HCT116 (cell line): ENCODE measurements at regions not wholly inside any gene's neighbourhood (a gene's known extent, or its start where the extent isn't known, plus 50 kb on each side); places are given as distances from the start of the nearest gene placed in this dataset.

Experiments
- ATAC-seq: fragments of 200-7000 bp; cut with Tn5 transposase; 2 replicates; pipeline ENCODE4 v1.9.1; 2020; ENCODE audit warnings: mild to moderate bottlenecking, moderate library complexity
- BruUV-seq: library from RNA; stranded (reverse); fragments of 400-500 nt; replicated peaks from 2 replicates; lab custom pipeline; 2021; lab: Mats Ljungman, UMichigan
- CTCF ChIA-PET: fragments of 300-600 bp; sonication (Branson Sonifier 250); formaldehyde crosslinking; loops from one replicate; lab custom pipeline; 2021; ENCODE audit warnings: antibody characterized with exemption; lab: Charles Lee
- POLR2A ChIA-PET: fragments of 300-600, 350-600 bp; sonication (Branson Sonifier 250); formaldehyde crosslinking; loops from one replicate; lab custom pipeline; 2021; ENCODE audit warnings: antibody characterized with exemption; lab: Charles Lee
- RAD21 ChIA-PET, 2 experiments: fragments of 300-600 bp; sonication (Branson Sonifier 250); formaldehyde crosslinking; loops; one replicate each; lab custom pipeline; 2023; ENCODE audit warnings: low total read pairs in 2 of 2; ENCODE audit not compliant: uncharacterized antibody in 2 of 2, unreplicated experiment in 2 of 2, low non-redundant PET in 1 of 2; lab: Charles Lee
- DNase-seq: peaks from one replicate; pipeline ENCODE4 v3.0.0-alpha.2; 2010; ENCODE audit warnings: low read depth, low spot score
- H2AFZ ChIP-seq: fragments of 200-600 bp; shearing (Covaris generic), sonication (generic); 2 replicates; pipeline ENCODE4 v1.6.1; 2017; ENCODE audit warnings: low read depth, mixed run types, mixed read lengths, antibody characterized with exemption, low read length; ENCODE audit not compliant: poor library complexity, severe bottlenecking
- H3K27ac ChIP-seq: 2 replicates; pipeline ENCODE4 v1.5.1; 2012; ENCODE audit warnings: low read depth, low read length
- H3K27me3 ChIP-seq: fragments of 200-600 bp; sonication (generic); 2 replicates; pipeline ENCODE4 v1.6.1; 2016; ENCODE audit warnings: mixed run types, low read length, mixed read lengths; ENCODE audit not compliant: insufficient read depth
- H3K36me3 ChIP-seq, 2 experiments: fragments of 200-500 bp in 1 of 2; fragments of 200-600 bp in 1 of 2; sonication (Bioruptor generic) in 1 of 2; sonication (generic) in 1 of 2; 2 replicates each; pipeline versions ENCODE4 v1.5.1 to v1.6.1; 2014 to 2016; ENCODE audit warnings: low read length in 2 of 2, inconsistent platforms in 1 of 2, mixed read lengths in 1 of 2, mixed run types in 1 of 2; ENCODE audit not compliant: insufficient read depth in 2 of 2, control insufficient read depth in 1 of 2
- H3K4me1 ChIP-seq, 2 experiments: fragments of 200-600 bp in 1 of 2; sonication (generic) in 1 of 2; 2 replicates each; pipeline versions ENCODE4 v1.5.1 to v1.6.1; 2012 to 2017; ENCODE audit warnings: low read length in 2 of 2, inconsistent platforms in 1 of 2, mild to moderate bottlenecking in 1 of 2, mixed read lengths in 1 of 2, mixed run types in 1 of 2, moderate library complexity in 1 of 2; ENCODE audit not compliant: insufficient read depth in 2 of 2, control insufficient read depth in 1 of 2
- H3K4me2 ChIP-seq: fragments of 200-600 bp; sonication (generic); 2 replicates; pipeline ENCODE4 v1.6.1; 2017; ENCODE audit warnings: mixed run types, low read length, mixed read lengths
- H3K4me3 ChIP-seq, 2 experiments: fragments of 200-600 bp in 1 of 2; sonication (generic) in 1 of 2; replicated peaks in 1 of 2; 2 replicates each; pipeline ENCODE4 v1.5.1; 2011 to 2016; ENCODE audit warnings: low read length in 2 of 2, control low read depth in 1 of 2, low read depth in 1 of 2, mild to moderate bottlenecking in 1 of 2, mixed read lengths in 1 of 2, mixed run types in 1 of 2
- H3K79me2 ChIP-seq: fragments of 200-600 bp; sonication (generic); 2 replicates; pipeline ENCODE4 v1.6.1; 2017; ENCODE audit warnings: mild to moderate bottlenecking, mixed run types, low read length, moderate library complexity, mixed read lengths; ENCODE audit not compliant: insufficient read depth
- H3K9ac ChIP-seq: fragments of 200-600 bp; sonication (generic); 2 replicates; pipeline ENCODE4 v1.6.1; 2016; ENCODE audit warnings: low read length, mixed read lengths
- H3K9me2 ChIP-seq: fragments of 200-600 bp; sonication (generic), shearing (Covaris generic); 2 replicates; pipeline ENCODE4 v1.6.1; 2017; ENCODE audit warnings: mixed run types, mild to moderate bottlenecking, moderate library complexity; ENCODE audit not compliant: insufficient read depth
- H3K9me3 ChIP-seq, 2 experiments: fragments of 200-500 bp in 1 of 2; fragments of 200-600 bp in 1 of 2; sonication (Bioruptor generic) in 1 of 2; sonication (generic) in 1 of 2; 2 replicates each; pipeline ENCODE4 v1.6.1; 2014 to 2017; ENCODE audit warnings: low read length in 2 of 2, mixed read lengths in 2 of 2, inconsistent platforms in 1 of 2, low read depth in 1 of 2, mild to moderate bottlenecking in 1 of 2, mixed run types in 1 of 2, moderate library complexity in 1 of 2; ENCODE audit not compliant: control insufficient read depth in 1 of 2, insufficient read depth in 1 of 2
- H4K20me1 ChIP-seq: fragments of 200-600 bp; sonication (generic), shearing (Covaris generic); 2 replicates; pipeline ENCODE4 v1.6.1; 2017; ENCODE audit warnings: mixed run types, mild to moderate bottlenecking, moderate library complexity; ENCODE audit not compliant: insufficient read depth
- CBX3 ChIP-seq: IDR thresholded peaks from 2 replicates; pipeline ENCODE4 v1.6.1; 2012; ENCODE audit warnings: low read depth
- CEBPB ChIP-seq: IDR thresholded peaks from 2 replicates; pipeline ENCODE4 v1.6.1; 2012; ENCODE audit warnings: low read depth
- CTCF ChIP-seq, 3 experiments: fragments of 200-600 bp in 1 of 3; sonication (generic) in 1 of 3; IDR thresholded peaks in 2 of 3; conservative IDR thresholded peaks in 1 of 3; 2 replicates each; pipeline ENCODE4 v1.5.1; 2012 to 2017; ENCODE audit warnings: low read depth in 2 of 3, low read length in 2 of 3, antibody characterized with exemption in 1 of 3, borderline replicate concordance in 1 of 3, control low read depth in 1 of 3, mild to moderate bottlenecking in 1 of 3, mixed read lengths in 1 of 3, mixed run types in 1 of 3, moderate library complexity in 1 of 3; ENCODE audit not compliant: insufficient read depth in 1 of 3
- EGR1 ChIP-seq: IDR thresholded peaks from 2 replicates; pipeline ENCODE4 v1.6.1; 2012; ENCODE audit warnings: low read depth
- ELF1 ChIP-seq: IDR thresholded peaks from 2 replicates; pipeline ENCODE4 v1.6.1; 2012; ENCODE audit warnings: low read depth, borderline replicate concordance
- EZH2 ChIP-seq: fragments of 200-600 bp; sonication (generic); IDR thresholded peaks from 2 replicates; pipeline ENCODE4 v1.6.1; 2017; ENCODE audit warnings: antibody characterized with exemption, mixed run types
- EZH2phosphoT487 ChIP-seq: fragments of 200-600 bp; IDR thresholded peaks from 2 replicates; pipeline ENCODE4 v1.6.1; 2018; ENCODE audit warnings: antibody characterized with exemption, borderline replicate concordance
- JUND ChIP-seq: IDR thresholded peaks from 2 replicates; pipeline ENCODE4 v1.6.1; 2012
- POLR2A ChIP-seq: IDR thresholded peaks from 2 replicates; pipeline ENCODE4 v1.7.0; 2011; ENCODE audit warnings: borderline replicate concordance; ENCODE audit not compliant: insufficient read depth, insufficient read length; ENCODE audit errors: extremely low read depth
- POLR2AphosphoS5 ChIP-seq: IDR thresholded peaks from 2 replicates; pipeline ENCODE4 v1.6.1; 2011; ENCODE audit warnings: mild to moderate bottlenecking, low read depth, low read length, moderate library complexity
- RAD21 ChIP-seq: IDR thresholded peaks from 2 replicates; pipeline ENCODE4 v1.6.1; 2012; ENCODE audit warnings: low read depth, mild to moderate bottlenecking
- SP1 ChIP-seq: IDR thresholded peaks from 2 replicates; pipeline ENCODE4 v1.6.1; 2012; ENCODE audit warnings: low read depth
- SRF ChIP-seq: IDR thresholded peaks from 2 replicates; pipeline ENCODE4 v1.6.1; 2012; ENCODE audit warnings: low read depth
- TCF7L2 ChIP-seq: IDR thresholded peaks from 2 replicates; pipeline ENCODE4 v1.7.0; 2011; ENCODE audit warnings: borderline replicate concordance, inconsistent platforms; ENCODE audit not compliant: insufficient read depth, insufficient read length; ENCODE audit errors: extremely low read depth
- ZFX ChIP-seq: fragments of 450-650 bp; IDR thresholded peaks from 2 replicates; pipeline ENCODE4 v1.6.1; 2017
- ZNF274 ChIP-seq: fragments of 200-500 bp; sonication (Bioruptor generic); IDR thresholded peaks from 2 replicates; pipeline ENCODE4 v1.6.1; 2014; ENCODE audit warnings: mild to moderate bottlenecking, low read depth, low read length, inconsistent platforms
- intact Hi-C: fragments of 100-400 bp; cut with micrococcal nuclease; formaldehyde crosslinking; loops from 2 replicates; pipeline ENCODE4 v1.10.0; 2022
- TF ChIP-seq, protein P1 (sequence below): IDR thresholded peaks from 2 replicates; pipeline ENCODE4 v1.6.1; 2012; ENCODE audit warnings: low read depth
- TF ChIP-seq, protein P2 (sequence below): IDR thresholded peaks from 2 replicates; pipeline ENCODE4 v1.6.1; 2011; ENCODE audit warnings: mild to moderate bottlenecking, low read length, moderate library complexity; ENCODE audit not compliant: insufficient replicate concordance; ENCODE audit errors: extremely low read depth
- TF ChIP-seq, protein P3 (sequence below): IDR thresholded peaks from 2 replicates; pipeline ENCODE4 v1.6.1; 2012

DNA sequence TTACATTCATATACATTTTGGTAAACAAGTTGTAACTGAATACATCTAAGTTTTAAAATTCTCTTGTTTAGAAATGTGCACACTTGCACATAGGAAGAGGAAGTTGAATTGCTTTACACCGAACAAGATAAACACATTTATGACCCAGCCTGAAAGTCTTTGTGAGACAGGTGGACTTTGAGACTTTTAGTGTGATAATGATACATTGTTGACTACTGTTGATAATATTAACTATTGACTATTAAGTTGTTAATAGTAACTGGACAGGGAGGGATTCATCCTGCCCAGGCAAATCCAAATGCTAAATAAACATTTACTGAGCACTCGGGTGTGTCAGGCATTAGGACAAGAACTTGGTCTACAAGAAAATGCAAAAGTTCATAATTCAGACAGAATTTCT lies 68.0 kb downstream of the AVPR1A start:
- no peak overlapping the region for H3K4me2 ChIP-seq
- POLR2A ChIA-PET, result no interaction called here
- H3K36me3 ChIP-seq, result no peaks in the 10 kb centered on the region
- DNase-seq (no peak), ATAC-seq (no peak)
- intact Hi-C loops, result no loop called here
- no peak overlapping the region for H2AFZ ChIP-seq
- no peaks in the 10 kb centered on the region for H3K79me2 ChIP-seq
- RAD21 ChIA-PET, result no interaction called here
- H4K20me1 ChIP-seq, result no peaks in the 10 kb centered on the region
- no peak overlapping the region for H3K4me3 ChIP-seq
- no peak overlapping the region for H3K9ac ChIP-seq
- TF ChIP-seq CEBPB, result no peak
- TF ChIP-seq RAD21, result no peak
- TF ChIP-seq JUND, result no peak
- TF ChIP-seq ZNF274, result no peak
- no peak for TF ChIP-seq ZFX
- TF ChIP-seq EZH2, result no peak
- TF ChIP-seq POLR2A, result no peak
- TF ChIP-seq, protein P1, sequence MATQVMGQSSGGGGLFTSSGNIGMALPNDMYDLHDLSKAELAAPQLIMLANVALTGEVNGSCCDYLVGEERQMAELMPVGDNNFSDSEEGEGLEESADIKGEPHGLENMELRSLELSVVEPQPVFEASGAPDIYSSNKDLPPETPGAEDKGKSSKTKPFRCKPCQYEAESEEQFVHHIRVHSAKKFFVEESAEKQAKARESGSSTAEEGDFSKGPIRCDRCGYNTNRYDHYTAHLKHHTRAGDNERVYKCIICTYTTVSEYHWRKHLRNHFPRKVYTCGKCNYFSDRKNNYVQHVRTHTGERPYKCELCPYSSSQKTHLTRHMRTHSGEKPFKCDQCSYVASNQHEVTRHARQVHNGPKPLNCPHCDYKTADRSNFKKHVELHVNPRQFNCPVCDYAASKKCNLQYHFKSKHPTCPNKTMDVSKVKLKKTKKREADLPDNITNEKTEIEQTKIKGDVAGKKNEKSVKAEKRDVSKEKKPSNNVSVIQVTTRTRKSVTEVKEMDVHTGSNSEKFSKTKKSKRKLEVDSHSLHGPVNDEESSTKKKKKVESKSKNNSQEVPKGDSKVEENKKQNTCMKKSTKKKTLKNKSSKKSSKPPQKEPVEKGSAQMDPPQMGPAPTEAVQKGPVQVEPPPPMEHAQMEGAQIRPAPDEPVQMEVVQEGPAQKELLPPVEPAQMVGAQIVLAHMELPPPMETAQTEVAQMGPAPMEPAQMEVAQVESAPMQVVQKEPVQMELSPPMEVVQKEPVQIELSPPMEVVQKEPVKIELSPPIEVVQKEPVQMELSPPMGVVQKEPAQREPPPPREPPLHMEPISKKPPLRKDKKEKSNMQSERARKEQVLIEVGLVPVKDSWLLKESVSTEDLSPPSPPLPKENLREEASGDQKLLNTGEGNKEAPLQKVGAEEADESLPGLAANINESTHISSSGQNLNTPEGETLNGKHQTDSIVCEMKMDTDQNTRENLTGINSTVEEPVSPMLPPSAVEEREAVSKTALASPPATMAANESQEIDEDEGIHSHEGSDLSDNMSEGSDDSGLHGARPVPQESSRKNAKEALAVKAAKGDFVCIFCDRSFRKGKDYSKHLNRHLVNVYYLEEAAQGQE, result no peak
- TF ChIP-seq CTCF (IDR thresholded peaks at IDR 0.05 in 2 of 3, conservative IDR thresholded peaks at IDR 0.05 in 1 of 3; ENCODE audit: borderline replicate concordance in 1 of 3, insufficient read depth in 1 of 3, low read depth in 2 of 3, low read length in 2 of 3), result no peak
- TF ChIP-seq ELF1, result no peak
- TF ChIP-seq EGR1, result no peak
- TF ChIP-seq, protein P2, sequence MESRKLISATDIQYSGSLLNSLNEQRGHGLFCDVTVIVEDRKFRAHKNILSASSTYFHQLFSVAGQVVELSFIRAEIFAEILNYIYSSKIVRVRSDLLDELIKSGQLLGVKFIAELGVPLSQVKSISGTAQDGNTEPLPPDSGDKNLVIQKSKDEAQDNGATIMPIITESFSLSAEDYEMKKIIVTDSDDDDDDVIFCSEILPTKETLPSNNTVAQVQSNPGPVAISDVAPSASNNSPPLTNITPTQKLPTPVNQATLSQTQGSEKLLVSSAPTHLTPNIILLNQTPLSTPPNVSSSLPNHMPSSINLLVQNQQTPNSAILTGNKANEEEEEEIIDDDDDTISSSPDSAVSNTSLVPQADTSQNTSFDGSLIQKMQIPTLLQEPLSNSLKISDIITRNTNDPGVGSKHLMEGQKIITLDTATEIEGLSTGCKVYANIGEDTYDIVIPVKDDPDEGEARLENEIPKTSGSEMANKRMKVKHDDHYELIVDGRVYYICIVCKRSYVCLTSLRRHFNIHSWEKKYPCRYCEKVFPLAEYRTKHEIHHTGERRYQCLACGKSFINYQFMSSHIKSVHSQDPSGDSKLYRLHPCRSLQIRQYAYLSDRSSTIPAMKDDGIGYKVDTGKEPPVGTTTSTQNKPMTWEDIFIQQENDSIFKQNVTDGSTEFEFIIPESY, result no peak
- no peak for TF ChIP-seq POLR2AphosphoS5
- no peak for TF ChIP-seq SRF
- no peak for TF ChIP-seq EZH2phosphoT487
- TF ChIP-seq SP1, result no peak
- no peak for TF ChIP-seq TCF7L2
- TF ChIP-seq, protein P3, sequence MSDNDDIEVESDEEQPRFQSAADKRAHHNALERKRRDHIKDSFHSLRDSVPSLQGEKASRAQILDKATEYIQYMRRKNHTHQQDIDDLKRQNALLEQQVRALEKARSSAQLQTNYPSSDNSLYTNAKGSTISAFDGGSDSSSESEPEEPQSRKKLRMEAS, result no peak
- TF ChIP-seq CBX3, result no peak
- H3K4me1 ChIP-seq, result no peaks in the 10 kb centered on the region
- no peaks in the 10 kb centered on the region for H3K9me3 ChIP-seq
- CTCF ChIA-PET, result no interaction called here
- H3K9me2 ChIP-seq, result no peaks in the 10 kb centered on the region; the same call in 1 of the 2 replicates
- no peak overlapping the region for H3K27ac ChIP-seq
- no TSS peak for BruUV-seq
- no peaks in the 10 kb centered on the region for H3K27me3 ChIP-seq
